HepG2 (cell line): ENCODE measurements at regions not wholly inside any gene's neighbourhood (a gene's known extent, or its start where the extent isn't known, plus 50 kb on each side); places are given as distances from the start of the nearest gene placed in this dataset.

Source experiments
- ATAC-seq: fragments of 200-7000 bp; cut with Tn5 transposase; 3 replicates; pipeline ENCODE4 v1.9.1; 2020; ENCODE audit warnings: mild to moderate bottlenecking, moderate library complexity
- BruUV-seq: library from RNA; stranded (reverse); fragments of 400-500 nt; replicated peaks from 2 replicates; lab custom pipeline; 2021; lab: Mats Ljungman, UMichigan
- CTCF ChIA-PET: fragments of 300-600 bp; formaldehyde crosslinking; extraction: SDS; loops from one replicate; lab custom pipeline; 2021; ENCODE audit warnings: low total read pairs, inconsistent platforms, low intra/inter-chr PET ratio; lab: Yijun Ruan, JAX
- POLR2A ChIA-PET: fragments of 350-600 bp; sonication (Branson Sonifier 250); formaldehyde crosslinking; loops from one replicate; lab custom pipeline; 2020; ENCODE audit warnings: antibody characterized with exemption, inconsistent platforms; lab: Yijun Ruan, JAX
- DNase-seq: peaks from one replicate; pipeline ENCODE4 v3.0.0-alpha.2; 2015; ENCODE audit warnings: low spot score
- FAIRE-seq: peaks from 3 replicates; lab custom pipeline; 2011; peaks lifted over from hg19 to GRCh38; lab: Jason Lieb, UNC
- H2AFZ ChIP-seq: one replicate; pipeline ENCODE4 v1.6.1; 2011; ENCODE audit warnings: low read length, inconsistent platforms
- H3K27ac ChIP-seq: fragments of 300-600 bp; 3 replicates; pipeline ENCODE4 v1.8.0; 2011; ENCODE audit warnings: mixed run types, mild to moderate bottlenecking, mixed read lengths, low read length, inconsistent platforms; ENCODE audit not compliant: insufficient read depth; ENCODE audit errors: extremely low read length
- H3K27me3 ChIP-seq, 2 experiments: fragments of 200-600 bp in 1 of 2; 2 replicates in 1 of 2; 3 replicates in 1 of 2; pipeline versions ENCODE4 v1.6.0 to v1.8.0; 2011; ENCODE audit warnings: low read length in 2 of 2, mild to moderate bottlenecking in 2 of 2, moderate library complexity in 2 of 2, inconsistent platforms in 1 of 2; ENCODE audit not compliant: insufficient read depth in 2 of 2, control insufficient read depth in 1 of 2
- H3K36me3 ChIP-seq, 2 experiments: fragments of 200-600 bp in 1 of 2; replicated peaks in 1 of 2; 2 replicates in 1 of 2; 3 replicates in 1 of 2; pipeline versions ENCODE4 v1.5.1 to v1.8.0; 2011; ENCODE audit warnings: low read length in 2 of 2, inconsistent platforms in 1 of 2; ENCODE audit not compliant: insufficient read depth in 2 of 2, control insufficient read depth in 1 of 2
- H3K4me1 ChIP-seq: 2 replicates; pipeline ENCODE4 v1.5.1; 2012; ENCODE audit warnings: low read length, inconsistent platforms; ENCODE audit not compliant: insufficient read depth
- H3K4me2 ChIP-seq: 2 replicates; pipeline ENCODE4 v1.6.0; 2011; ENCODE audit warnings: low read depth, low read length, inconsistent platforms
- H3K4me3 ChIP-seq, 3 experiments: fragments of 200-600 bp in 1 of 3; sonication (generic), shearing (Covaris generic) in 1 of 3; replicated peaks in 1 of 3; 2 replicates each; pipeline ENCODE4 v1.5.1; 2011 to 2016; ENCODE audit warnings: low read length in 3 of 3, inconsistent platforms in 2 of 3, low read depth in 2 of 3, mild to moderate bottlenecking in 2 of 3, control low read depth in 1 of 3, mixed read lengths in 1 of 3; ENCODE audit not compliant: insufficient read depth in 1 of 3
- H3K79me2 ChIP-seq: one replicate; pipeline ENCODE4 v1.6.1; 2011; ENCODE audit warnings: low read length, inconsistent platforms; ENCODE audit not compliant: insufficient read depth
- H3K9ac ChIP-seq: 2 replicates; pipeline ENCODE4 v1.6.0; 2011; ENCODE audit warnings: mild to moderate bottlenecking, low read depth, low read length, inconsistent platforms; ENCODE audit not compliant: insufficient read depth
- H3K9me3 ChIP-seq: 2 replicates; pipeline ENCODE4 v1.5.1; 2012; ENCODE audit warnings: mild to moderate bottlenecking, low read length
- H4K20me1 ChIP-seq: 2 replicates; pipeline ENCODE4 v1.6.0; 2011; ENCODE audit warnings: inconsistent platforms, mild to moderate bottlenecking, low read length, moderate library complexity; ENCODE audit not compliant: insufficient read depth
- ATM ChIP-seq: fragments of 450-650 bp; IDR thresholded peaks from 2 replicates; pipeline ENCODE4 v1.7.1; 2017; ENCODE audit warnings: mild to moderate bottlenecking, borderline replicate concordance
- DBP ChIP-seq: sonication (generic); formaldehyde crosslinking; IDR thresholded peaks from 2 replicates; pipeline ENCODE4 v1.4.0; 2020; ENCODE audit warnings: missing genetic modification reagents; ENCODE audit errors: not compliant biosample characterization
- HMGA1 ChIP-seq: sonication (generic); formaldehyde crosslinking; conservative IDR thresholded peaks from 2 replicates; pipeline ENCODE4 v1.4.0; 2020; ENCODE audit warnings: missing genetic modification reagents
- HNF1B ChIP-seq: sonication (generic); formaldehyde crosslinking; IDR thresholded peaks from 2 replicates; pipeline ENCODE4 v1.5.1; 2020; ENCODE audit warnings: mild to moderate bottlenecking, moderate library complexity, missing genetic modification reagents
- HNF4A ChIP-seq: sonication (generic); formaldehyde crosslinking; IDR thresholded peaks from 2 replicates; pipeline ENCODE4 v1.4.0; 2020; ENCODE audit warnings: missing genetic modification reagents
- LCORL ChIP-seq, 2 experiments: fragments of 450-650 bp in 1 of 2; sonication (generic) in 1 of 2; formaldehyde crosslinking in 1 of 2; IDR thresholded peaks; 2 replicates each; pipeline versions ENCODE4 v1.5.0 to v1.6.1; 2017 to 2020; ENCODE audit warnings: antibody characterized with exemption in 1 of 2, missing genetic modification reagents in 1 of 2
- SAFB2 ChIP-seq: sonication (generic); formaldehyde crosslinking; IDR thresholded peaks from 2 replicates; pipeline ENCODE4 v1.5.1; 2020; ENCODE audit warnings: missing genetic modification reagents, low read depth, mild to moderate bottlenecking, borderline replicate concordance
- SALL1 ChIP-seq: sonication (generic); formaldehyde crosslinking; IDR thresholded peaks from 2 replicates; pipeline ENCODE4 v1.8.0; 2022; ENCODE audit warnings: mild to moderate bottlenecking, missing genetic modification reagents
- TEAD3 ChIP-seq: optimal IDR thresholded peaks from 2 replicates; pipeline ENCODE3; 2016; ENCODE audit warnings: borderline replicate concordance
- XRCC5 ChIP-seq: fragments of 200-400 bp; formaldehyde crosslinking; optimal IDR thresholded peaks from 2 replicates; pipeline ENCODE3; 2017; ENCODE audit warnings: mild to moderate bottlenecking, low read length
- ZFY ChIP-seq: sonication (generic); formaldehyde crosslinking; IDR thresholded peaks from 2 replicates; pipeline ENCODE4 v1.4.0; 2020; ENCODE audit warnings: missing genetic modification reagents
- ZNF441 ChIP-seq: sonication (generic); formaldehyde crosslinking; IDR thresholded peaks from 2 replicates; pipeline ENCODE4 v1.7.0; 2021; ENCODE audit warnings: missing genetic modification reagents, borderline replicate concordance
- ZNF576 ChIP-seq: sonication (generic); formaldehyde crosslinking; IDR thresholded peaks from 2 replicates; pipeline ENCODE4 v1.4.0; 2020; ENCODE audit warnings: mild to moderate bottlenecking, missing genetic modification reagents
- ZNF589 ChIP-seq: sonication (generic); formaldehyde crosslinking; conservative IDR thresholded peaks from 2 replicates; pipeline ENCODE4 v1.8.0; 2022; ENCODE audit warnings: mild to moderate bottlenecking, moderate library complexity, missing genetic modification reagents
- ZNF629 ChIP-seq: sonication (generic); formaldehyde crosslinking; conservative IDR thresholded peaks from 2 replicates; pipeline ENCODE4 v1.5.0; 2020; ENCODE audit warnings: missing genetic modification reagents
- ZNF687 ChIP-seq: sonication (generic); formaldehyde crosslinking; IDR thresholded peaks from 2 replicates; pipeline ENCODE4 v1.5.1; 2020; ENCODE audit warnings: mild to moderate bottlenecking, missing genetic modification reagents, moderate library complexity
- WGBS: methylation state at CpG from one replicate; pipeline ENCODE4 v1.1.6; 2017; ENCODE audit warnings: low lambda C conversion rate; 5-methylcytosine and 5-hydroxymethylcytosine counted together
- in situ Hi-C: cut with HindIII; loops from 2 replicates; pipeline ENCODE4 v1.10.0; 2017; ENCODE audit warnings: low pct_unique_long_range_greater_than_20kb; ENCODE audit not compliant: extremely low pct_ligation_motif_present
- intact Hi-C: fragments of 100-400 bp; cut with micrococcal nuclease; formaldehyde crosslinking; loops from one replicate; pipeline ENCODE4 v1.10.0; 2022; ENCODE audit not compliant: unreplicated experiment

- no peak overlapping the region for H3K27ac ChIP-seq
- DNase-seq = no peak
- no peaks in the 10 kb centered on the region for H3K36me3 ChIP-seq
- no peaks in the 10 kb centered on the region for H3K27me3 ChIP-seq
- in situ Hi-C loops = no loop called here
- H3K4me2 ChIP-seq = peak overlapping the region; percentile 36
- ATAC-seq = peak; percentile 73
- 56% methylated on average over 12 of the region's 12 CpGs for WGBS
- intact Hi-C loops = no loop called here
- H4K20me1 ChIP-seq = no peaks in the 10 kb centered on the region
- no peaks in the 10 kb centered on the region for H3K9me3 ChIP-seq
- peaks cover 46% of the 10 kb centered on the region for H3K4me1 ChIP-seq
- no peak overlapping the region for H3K4me3 ChIP-seq
- CTCF ChIA-PET = no interaction called here
- no peak overlapping the region for H3K9ac ChIP-seq
- TF ChIP-seq ZFY (CRISPR knock-in tag) (0 out of 2 replicates have a peak, but pooled peaks have one; percentile 17), ZNF629 (CRISPR knock-in tag) (peak; percentile 64; the same call in 1 of the 2 replicates), HMGA1 (CRISPR knock-in tag) (no peak), HNF4A (0 out of 2 replicates have a peak, but pooled peaks have one; percentile 38), ZNF441 (CRISPR knock-in tag) (no peak), ZNF576 (CRISPR knock-in tag) (0 out of 2 replicates have a peak, but pooled peaks have one; percentile 40), ATM (no peak), XRCC5 (no peak), HNF1B (CRISPR knock-in tag) (0 out of 2 replicates have a peak, but pooled peaks have one; percentile 20), SALL1 (CRISPR knock-in tag) (peak; percentile 22; the same call in 1 of the 2 replicates), LCORL (IDR thresholded peaks at IDR 0.05) (no peak), LCORL (CRISPR knock-in tag; IDR thresholded peaks at IDR 0.05) (no peak), ZNF589 (no peak), DBP (CRISPR knock-in tag) (no peak), SAFB2 (CRISPR knock-in tag) (no peak), TEAD3 (CRISPR knock-in tag) (peak; percentile 16), ZNF687 (peak; percentile 43)
- TF ChIP-seq, all 625 proteins: peak for 8
- Histone ChIP-seq H2AFZ (no peak overlapping the region), H3K79me2 (no peaks in the 10 kb centered on the region)
- no TSS peak for BruUV-seq
- POLR2A ChIA-PET = no interaction called here
- no peak for FAIRE-seq
Measured at GRCh38 chr13:40486518-40487163, 179.8 kb downstream of the FOXO1 start.
